Activated CD4-positive, alpha-beta T cell treated with anti-CD3 and anti-CD28 coated beads for 1 hour (primary cell): ENCODE measurements at regions not wholly inside any gene's neighbourhood (a gene's known extent, or its start where the extent isn't known, plus 50 kb on each side); places are given as distances from the start of the nearest gene placed in this dataset.
"Not testable (repeated sequence)": the region's sequence is repeated elsewhere in the genome, so short reads cannot be mapped to it uniquely, and the experiment has no call there.

ENCODE experiments used
- DNase-seq: peaks from one replicate; pipeline ENCODE4 v3.0.0-alpha.2; 2020

DNA sequence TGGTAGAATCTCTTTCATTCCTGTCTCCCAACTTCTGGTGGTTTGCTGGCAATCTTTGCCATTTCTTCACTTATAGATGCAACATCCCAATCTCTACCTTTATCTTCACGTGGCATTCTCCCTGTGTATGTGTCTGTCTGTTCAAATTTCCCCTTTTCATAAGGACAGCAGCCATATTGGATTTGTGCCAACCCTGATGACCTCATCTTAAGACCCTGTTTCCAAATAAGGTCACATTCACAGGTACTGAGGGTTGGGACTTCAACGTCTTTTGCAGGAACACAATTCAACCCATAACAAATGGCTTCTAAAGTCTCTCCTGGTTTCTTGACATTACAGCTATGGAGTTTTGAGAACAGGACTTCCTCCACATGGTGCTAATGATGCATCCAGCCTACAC is 84.5 kb upstream of the OLIG2 start:
- DNase-seq, result no peak

DNA sequence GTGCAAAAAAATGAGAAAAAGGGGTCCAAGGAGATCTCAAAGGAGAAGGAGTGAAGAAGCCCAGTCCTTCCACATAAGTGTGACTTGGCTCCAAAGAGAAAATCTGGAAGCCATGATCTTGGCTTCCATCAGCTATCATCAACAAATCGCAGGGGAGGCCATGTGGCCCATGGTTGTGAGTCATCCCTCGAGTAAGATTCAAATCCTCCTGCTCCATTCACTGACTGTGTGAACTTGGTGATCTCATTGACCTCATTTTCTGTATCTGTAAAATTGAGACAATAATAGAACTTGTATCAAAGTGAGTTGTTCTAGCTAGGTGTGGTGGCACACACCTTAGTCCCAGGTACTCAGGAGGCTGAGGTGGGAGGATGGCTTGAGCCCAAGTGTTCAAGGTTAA is 79.1 kb upstream of the OLIG2 start:
- DNase-seq, result no peak

DNA sequence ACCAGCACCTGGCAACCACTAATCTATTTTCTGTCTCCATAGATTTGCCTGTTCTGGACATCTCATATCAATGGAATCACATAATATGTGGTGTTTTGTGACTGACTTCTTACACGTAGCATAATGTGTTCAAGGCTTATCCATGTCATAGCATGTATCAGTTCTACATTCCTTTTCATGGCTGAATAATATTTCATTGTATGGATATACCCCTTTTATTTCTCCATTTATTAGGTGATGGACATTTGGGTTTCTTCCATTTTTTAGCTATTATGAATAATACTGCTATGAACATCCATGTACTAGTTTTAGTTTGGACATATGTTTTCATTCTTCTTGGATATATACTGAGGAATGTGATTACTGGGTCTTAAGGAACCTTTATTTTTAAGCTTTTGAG is 78.0 kb upstream of the OLIG2 start:
- DNase-seq, result no peak

GRCh38 chr21:32949701-32950100 is 76.0 kb upstream of the OLIG2 start:
- no peak for DNase-seq

GRCh38 chr21:32951041-32951440 is 74.7 kb upstream of the OLIG2 start:
- DNase-seq, result no peak

DNA sequence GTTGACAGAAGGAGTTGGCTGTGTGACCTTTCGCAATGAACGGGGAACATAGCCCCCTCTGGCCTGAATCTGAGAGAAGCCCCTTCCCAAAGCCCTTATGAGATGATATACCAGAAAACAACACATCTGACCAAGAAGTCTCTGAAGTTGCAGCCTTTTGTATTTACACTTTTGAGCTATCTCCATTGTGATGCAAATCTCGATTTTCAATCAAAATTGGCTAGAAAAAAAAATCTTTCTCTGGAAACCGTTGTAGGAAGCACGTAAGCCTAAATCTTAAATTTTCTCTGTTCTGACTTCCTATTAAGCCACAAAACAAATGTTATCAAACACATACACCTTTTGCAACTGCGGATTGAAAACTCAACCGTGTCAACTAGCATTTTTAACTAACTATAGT is 71.4 kb upstream of the OLIG2 start:
- no peak for DNase-seq

DNA sequence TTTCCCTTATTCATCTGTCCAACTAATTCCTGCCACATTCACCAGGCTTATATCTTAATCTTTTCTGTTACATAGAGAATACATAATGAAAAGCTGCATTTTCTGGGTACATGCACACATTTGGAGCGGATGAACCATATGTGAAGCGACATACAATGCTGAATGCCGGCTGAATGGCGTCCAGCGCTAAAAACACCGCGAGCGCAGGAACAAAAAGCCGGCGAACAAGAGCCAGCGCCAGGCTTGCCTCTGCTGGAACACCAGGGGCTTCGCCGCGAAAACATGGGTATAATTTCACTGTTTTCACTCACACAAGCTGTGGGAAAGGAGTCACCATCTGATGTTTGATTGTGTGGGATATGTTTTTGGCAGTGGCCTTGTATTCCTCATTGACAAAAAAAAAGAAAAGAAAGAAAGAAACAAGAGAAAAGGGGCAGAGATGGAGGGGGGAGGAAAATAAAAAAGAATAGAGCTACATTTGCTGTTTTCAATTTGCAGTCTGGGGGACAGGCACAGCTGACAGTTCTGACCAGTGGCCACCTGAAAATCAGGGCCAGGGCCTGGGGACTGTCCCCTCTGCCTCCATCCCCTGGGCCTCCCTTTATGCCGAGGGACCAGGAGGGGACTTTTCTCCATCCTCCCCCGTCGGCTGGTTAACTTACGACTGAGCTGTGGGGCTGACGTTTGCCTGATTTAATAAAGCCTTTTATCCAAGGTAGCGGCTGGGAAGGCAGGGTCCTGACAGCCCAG is 70.2 kb upstream of the OLIG2 start:
- DNase-seq, result no peak

DNA sequence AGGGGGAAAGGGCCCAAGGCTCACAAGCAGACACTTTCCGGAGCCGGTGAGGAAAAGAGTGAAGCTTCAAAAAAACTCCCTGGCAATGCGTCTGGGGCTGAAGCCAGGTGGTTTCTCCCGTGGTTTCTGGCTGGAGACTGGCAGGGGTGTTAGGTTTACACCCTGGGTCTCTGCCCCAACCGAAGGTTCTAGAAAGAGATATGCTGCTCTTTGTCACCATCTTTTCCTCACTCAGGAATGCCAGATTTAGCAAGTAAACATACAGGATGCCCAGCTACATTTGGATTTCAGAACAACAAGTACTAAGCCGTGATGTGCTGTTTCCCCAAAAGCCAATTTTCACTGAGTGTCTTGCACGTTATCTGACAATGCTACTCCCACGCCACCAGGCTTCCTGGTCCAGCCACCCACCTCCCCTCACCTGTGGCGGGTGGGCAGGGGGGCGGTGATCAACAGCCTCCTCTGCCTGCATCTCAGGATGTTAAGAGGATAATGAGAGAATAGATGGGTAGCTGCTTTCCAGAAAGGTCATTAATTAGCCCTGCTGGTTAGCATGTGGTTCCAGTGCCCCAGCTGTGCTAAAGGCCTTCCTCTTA is 69.6 kb upstream of the OLIG2 start:
- no peak for DNase-seq

- no peak for DNase-seq
Observed at GRCh38 chr21:32957545-32957944, 68.2 kb upstream of the OLIG2 start.

- no peak for DNase-seq
Observed at GRCh38 chr21:32958288-32959002, 67.3 kb upstream of the OLIG2 start.

GRCh38 chr21:32962268-32962667 is 63.5 kb upstream of the OLIG2 start:
- DNase-seq, result no peak

DNA sequence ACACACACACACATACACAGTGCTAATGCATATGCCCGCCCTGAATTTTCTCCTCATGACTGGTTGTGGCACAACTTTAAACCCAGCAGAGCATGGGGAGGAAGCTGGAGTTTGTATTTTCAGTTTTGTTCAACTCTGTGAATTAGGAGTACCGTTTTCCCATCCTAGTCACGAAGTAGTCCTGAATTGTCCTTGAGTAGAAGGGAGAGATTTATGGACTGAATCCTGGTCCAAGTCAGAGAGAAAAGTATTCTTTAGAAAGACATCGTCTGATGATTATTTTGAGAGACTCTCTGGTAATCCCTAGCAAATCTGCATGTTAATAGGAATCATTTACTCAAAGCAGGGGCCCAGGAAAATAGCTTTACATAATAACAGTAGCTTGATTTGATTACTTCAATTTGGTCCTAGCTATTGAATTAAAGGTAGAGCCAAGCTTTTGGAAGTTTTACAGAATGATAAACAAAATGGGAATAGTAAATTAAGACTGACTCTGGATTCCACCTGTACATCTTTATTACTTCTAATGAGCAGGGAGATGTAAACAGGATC is 60.5 kb upstream of the OLIG2 start:
- DNase-seq, result no peak

DNA sequence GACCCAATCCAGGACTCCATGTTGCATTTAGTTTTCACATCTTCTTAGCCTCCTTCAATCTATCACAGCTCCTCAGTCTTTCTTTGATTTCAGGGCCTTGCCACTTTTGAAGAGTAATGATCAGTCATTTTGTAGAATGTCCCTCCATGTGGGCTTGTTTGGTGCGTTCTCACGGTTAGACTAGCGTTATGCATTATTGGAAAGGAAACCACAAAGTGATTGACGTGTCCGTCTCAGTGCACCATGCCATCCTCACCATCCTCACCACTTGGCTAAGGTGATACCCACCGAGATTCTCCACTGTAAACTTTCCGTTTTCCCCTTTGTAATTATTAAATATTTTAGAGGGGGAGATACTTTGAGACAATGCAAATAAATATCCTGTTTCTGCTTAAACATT is 59.6 kb upstream of the OLIG2 start:
- DNase-seq, result no peak

DNA sequence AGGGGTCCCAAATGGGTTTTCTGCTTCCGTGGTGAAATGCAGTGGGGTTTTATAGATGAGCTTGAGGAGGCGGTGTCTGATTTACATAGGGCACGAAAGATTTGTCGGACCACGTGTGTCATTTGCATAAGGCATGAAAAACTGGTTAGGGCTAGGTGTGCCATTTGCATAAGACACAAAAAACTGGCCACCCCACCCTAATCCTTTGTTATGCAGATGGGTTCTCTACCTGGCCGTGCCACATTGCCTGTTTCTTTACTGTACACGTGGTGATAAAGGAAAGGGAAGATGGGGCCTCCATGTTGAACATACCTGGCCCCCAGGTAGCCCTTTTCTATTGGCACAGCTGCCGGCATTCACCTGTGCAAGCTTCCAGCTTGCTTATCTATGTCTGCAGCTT is 57.6 kb upstream of the OLIG2 start:
- not testable (repeated sequence) for DNase-seq

DNA sequence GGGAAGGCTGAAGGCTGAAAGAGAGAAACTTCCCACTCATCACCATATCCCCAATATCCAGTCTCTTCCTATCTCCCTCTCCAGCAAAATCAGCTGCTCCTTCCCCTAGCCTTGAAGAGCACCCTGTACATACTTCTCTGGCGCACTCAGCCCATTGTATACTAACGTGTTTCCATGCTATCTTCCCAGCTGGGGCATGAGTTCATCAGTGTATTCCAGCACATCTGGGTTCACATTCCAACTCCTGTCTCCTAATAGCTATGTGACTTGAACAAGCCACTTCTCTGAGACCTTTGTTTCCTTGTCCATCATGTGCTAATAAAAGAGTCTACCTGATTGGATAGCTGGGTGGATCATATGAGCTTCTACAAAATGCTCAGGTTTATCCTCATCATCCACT is 51.1 kb upstream of the OLIG2 start:
- no peak for DNase-seq

DNA sequence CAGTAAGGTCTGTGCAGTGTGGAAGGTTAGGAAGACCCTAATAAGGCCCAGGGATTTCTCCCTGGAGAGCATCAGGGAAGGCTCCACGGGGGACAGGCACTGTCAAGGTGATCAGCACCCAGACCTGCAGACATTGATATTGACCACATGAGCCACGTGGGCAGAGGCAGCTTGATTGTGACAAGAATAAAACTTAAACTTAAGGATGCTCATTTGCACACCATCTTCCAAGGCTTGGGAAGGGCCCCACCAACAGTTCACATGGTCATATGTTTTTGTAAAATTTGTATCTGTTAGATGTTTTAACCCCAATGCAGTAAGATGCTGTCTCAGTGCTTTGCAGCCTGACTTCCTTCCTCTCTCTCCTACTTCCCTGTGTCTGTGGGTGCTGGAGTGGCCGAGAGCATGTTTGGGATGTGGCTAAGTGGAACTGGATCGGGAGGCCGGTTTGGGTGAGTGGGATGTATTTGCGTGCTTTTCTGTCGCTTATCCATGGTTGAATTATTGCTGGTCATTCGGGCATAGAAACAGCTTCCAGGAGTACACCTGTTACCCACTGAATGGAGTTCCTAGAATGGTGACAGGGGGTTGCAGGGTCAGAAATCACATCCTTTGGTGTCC is 49.8 kb upstream of the OLIG2 start:
- no peak for DNase-seq
